ENCODE measurements at regions not wholly inside any gene's neighbourhood (a gene's known extent, or its start where the extent isn't known, plus 50 kb on each side); places are given as distances from the start of the nearest gene placed in this dataset.

GRCh38 chr16:59758848-59759247 lies 1024.7 kb upstream of the GOT2 start:
- TF ChIP-seq TCF12 (IDR thresholded peaks at IDR 0.05; ENCODE audit: low read depth) (no peak), EGR1 (IDR thresholded peaks at IDR 0.05) (no peak), FOXM1 (IDR thresholded peaks at IDR 0.05; ENCODE audit: borderline replicate concordance, low read depth) (no peak), CREB1 (IDR thresholded peaks at IDR 0.05; ENCODE audit: low read depth) (no peak), EP300 (IDR thresholded peaks at IDR 0.05; ENCODE audit: borderline replicate concordance) (no peak), RAD21 (IDR thresholded peaks at IDR 0.05; ENCODE audit: low read depth) (no peak), NFIC (IDR thresholded peaks at IDR 0.05) (no peak), YY1 (IDR thresholded peaks at IDR 0.05; ENCODE audit: low read depth) (no peak), TAF1 (IDR thresholded peaks at IDR 0.05; ENCODE audit: low read depth) (no peak), ZBTB7A (IDR thresholded peaks at IDR 0.05; ENCODE audit: low read depth) (no peak), TEAD4 (IDR thresholded peaks at IDR 0.05) (no peak), CEBPB (IDR thresholded peaks at IDR 0.05) (no peak)
- TF ChIP-seq, protein P1, sequence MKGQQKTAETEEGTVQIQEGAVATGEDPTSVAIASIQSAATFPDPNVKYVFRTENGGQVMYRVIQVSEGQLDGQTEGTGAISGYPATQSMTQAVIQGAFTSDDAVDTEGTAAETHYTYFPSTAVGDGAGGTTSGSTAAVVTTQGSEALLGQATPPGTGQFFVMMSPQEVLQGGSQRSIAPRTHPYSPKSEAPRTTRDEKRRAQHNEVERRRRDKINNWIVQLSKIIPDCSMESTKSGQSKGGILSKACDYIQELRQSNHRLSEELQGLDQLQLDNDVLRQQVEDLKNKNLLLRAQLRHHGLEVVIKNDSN (IDR thresholded peaks at IDR 0.05), result no peak
- TF ChIP-seq, protein P2, sequence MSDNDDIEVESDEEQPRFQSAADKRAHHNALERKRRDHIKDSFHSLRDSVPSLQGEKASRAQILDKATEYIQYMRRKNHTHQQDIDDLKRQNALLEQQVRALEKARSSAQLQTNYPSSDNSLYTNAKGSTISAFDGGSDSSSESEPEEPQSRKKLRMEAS (IDR thresholded peaks at IDR 0.05), result no peak
- TF ChIP-seq, protein P3, sequence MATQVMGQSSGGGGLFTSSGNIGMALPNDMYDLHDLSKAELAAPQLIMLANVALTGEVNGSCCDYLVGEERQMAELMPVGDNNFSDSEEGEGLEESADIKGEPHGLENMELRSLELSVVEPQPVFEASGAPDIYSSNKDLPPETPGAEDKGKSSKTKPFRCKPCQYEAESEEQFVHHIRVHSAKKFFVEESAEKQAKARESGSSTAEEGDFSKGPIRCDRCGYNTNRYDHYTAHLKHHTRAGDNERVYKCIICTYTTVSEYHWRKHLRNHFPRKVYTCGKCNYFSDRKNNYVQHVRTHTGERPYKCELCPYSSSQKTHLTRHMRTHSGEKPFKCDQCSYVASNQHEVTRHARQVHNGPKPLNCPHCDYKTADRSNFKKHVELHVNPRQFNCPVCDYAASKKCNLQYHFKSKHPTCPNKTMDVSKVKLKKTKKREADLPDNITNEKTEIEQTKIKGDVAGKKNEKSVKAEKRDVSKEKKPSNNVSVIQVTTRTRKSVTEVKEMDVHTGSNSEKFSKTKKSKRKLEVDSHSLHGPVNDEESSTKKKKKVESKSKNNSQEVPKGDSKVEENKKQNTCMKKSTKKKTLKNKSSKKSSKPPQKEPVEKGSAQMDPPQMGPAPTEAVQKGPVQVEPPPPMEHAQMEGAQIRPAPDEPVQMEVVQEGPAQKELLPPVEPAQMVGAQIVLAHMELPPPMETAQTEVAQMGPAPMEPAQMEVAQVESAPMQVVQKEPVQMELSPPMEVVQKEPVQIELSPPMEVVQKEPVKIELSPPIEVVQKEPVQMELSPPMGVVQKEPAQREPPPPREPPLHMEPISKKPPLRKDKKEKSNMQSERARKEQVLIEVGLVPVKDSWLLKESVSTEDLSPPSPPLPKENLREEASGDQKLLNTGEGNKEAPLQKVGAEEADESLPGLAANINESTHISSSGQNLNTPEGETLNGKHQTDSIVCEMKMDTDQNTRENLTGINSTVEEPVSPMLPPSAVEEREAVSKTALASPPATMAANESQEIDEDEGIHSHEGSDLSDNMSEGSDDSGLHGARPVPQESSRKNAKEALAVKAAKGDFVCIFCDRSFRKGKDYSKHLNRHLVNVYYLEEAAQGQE (IDR thresholded peaks at IDR 0.05; ENCODE audit: low read depth), result no peak

DNA sequence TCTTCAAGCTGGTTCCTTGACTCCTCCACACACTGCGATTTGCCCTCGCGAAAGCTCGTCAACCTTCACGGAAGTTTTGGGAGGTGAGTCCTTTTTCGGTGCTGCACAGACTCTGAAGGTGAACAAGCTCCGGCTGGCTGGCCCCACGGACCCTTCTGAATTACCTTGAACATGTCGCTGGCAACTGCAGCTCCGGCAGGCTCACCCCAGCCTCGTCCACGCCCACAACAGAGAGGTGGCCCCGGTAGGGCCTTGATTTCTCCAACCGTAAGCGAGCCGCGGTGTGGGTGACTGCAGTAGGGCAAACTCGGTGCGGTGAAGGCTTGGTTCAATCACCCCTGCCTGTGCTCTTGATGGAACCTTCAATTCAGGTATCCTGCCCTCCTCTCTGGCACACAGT lies 1020.7 kb upstream of the GOT2 start:
- TF ChIP-seq CEBPB (IDR thresholded peaks at IDR 0.05) (no peak), FOXM1 (IDR thresholded peaks at IDR 0.05; ENCODE audit: borderline replicate concordance, low read depth) (no peak), TCF12 (IDR thresholded peaks at IDR 0.05; ENCODE audit: low read depth) (no peak), RAD21 (IDR thresholded peaks at IDR 0.05; ENCODE audit: low read depth) (no peak), TEAD4 (IDR thresholded peaks at IDR 0.05) (no peak), TAF1 (IDR thresholded peaks at IDR 0.05; ENCODE audit: low read depth) (no peak), EP300 (IDR thresholded peaks at IDR 0.05; ENCODE audit: borderline replicate concordance) (no peak), EGR1 (IDR thresholded peaks at IDR 0.05) (no peak), CREB1 (IDR thresholded peaks at IDR 0.05; ENCODE audit: low read depth) (no peak), ZBTB7A (IDR thresholded peaks at IDR 0.05; ENCODE audit: low read depth) (no peak), YY1 (IDR thresholded peaks at IDR 0.05; ENCODE audit: low read depth) (no peak), NFIC (IDR thresholded peaks at IDR 0.05) (no peak)
- TF ChIP-seq, protein P3 (IDR thresholded peaks at IDR 0.05; ENCODE audit: low read depth), result no peak
- TF ChIP-seq, protein P2 (IDR thresholded peaks at IDR 0.05), result no peak
- TF ChIP-seq, protein P1 (IDR thresholded peaks at IDR 0.05), result no peak

DNA sequence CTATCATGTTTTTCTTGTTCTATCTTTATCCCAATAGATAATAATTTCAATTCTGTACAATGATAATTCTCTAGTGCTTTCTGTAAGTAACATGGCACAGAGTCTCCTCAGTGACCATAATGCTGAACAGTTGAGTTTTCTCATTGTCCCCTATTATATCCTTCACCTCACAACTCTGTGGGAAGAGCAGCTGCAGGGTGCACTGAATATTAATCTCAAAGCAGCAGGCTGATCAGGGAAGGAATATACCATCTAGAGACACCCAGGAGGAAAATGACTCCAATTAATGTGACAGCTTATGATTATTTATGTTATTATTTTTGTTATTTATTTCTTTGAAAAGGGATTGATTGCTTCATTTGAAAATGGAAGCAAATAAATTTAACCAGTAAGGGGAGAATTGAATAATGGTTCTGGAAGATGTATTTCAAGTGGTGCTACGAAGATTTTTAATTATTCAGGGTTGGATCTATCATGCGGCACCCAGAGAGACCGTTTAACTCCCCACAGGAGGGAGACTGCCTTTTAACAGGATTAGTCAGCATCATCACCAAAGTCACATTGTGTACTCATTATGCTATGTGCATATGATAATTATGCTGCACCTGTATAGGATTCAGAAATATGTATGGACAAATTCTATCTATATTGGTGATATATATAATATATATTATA lies 1015.7 kb upstream of the GOT2 start:
- no peak for TF ChIP-seq TEAD4 (IDR thresholded peaks at IDR 0.05)
- TF ChIP-seq RAD21 (IDR thresholded peaks at IDR 0.05; ENCODE audit: low read depth), result no peak
- no peak for TF ChIP-seq EGR1 (IDR thresholded peaks at IDR 0.05)
- no peak for TF ChIP-seq TCF12 (IDR thresholded peaks at IDR 0.05; ENCODE audit: low read depth)
- TF ChIP-seq TAF1 (IDR thresholded peaks at IDR 0.05; ENCODE audit: low read depth), result no peak
- TF ChIP-seq CEBPB (IDR thresholded peaks at IDR 0.05), result no peak
- TF ChIP-seq NFIC (IDR thresholded peaks at IDR 0.05), result no peak
- TF ChIP-seq FOXM1 (IDR thresholded peaks at IDR 0.05; ENCODE audit: borderline replicate concordance, low read depth), result no peak
- TF ChIP-seq YY1 (IDR thresholded peaks at IDR 0.05; ENCODE audit: low read depth), result no peak
- TF ChIP-seq, protein P2 (IDR thresholded peaks at IDR 0.05), result no peak
- no peak for TF ChIP-seq EP300 (IDR thresholded peaks at IDR 0.05; ENCODE audit: borderline replicate concordance)
- TF ChIP-seq, protein P1 (IDR thresholded peaks at IDR 0.05), result no peak

- TF ChIP-seq ZBTB7A (IDR thresholded peaks at IDR 0.05; ENCODE audit: low read depth), result no peak
Observed at GRCh38 chr16:59748531-59748930, 1014.4 kb upstream of the GOT2 start.

DNA sequence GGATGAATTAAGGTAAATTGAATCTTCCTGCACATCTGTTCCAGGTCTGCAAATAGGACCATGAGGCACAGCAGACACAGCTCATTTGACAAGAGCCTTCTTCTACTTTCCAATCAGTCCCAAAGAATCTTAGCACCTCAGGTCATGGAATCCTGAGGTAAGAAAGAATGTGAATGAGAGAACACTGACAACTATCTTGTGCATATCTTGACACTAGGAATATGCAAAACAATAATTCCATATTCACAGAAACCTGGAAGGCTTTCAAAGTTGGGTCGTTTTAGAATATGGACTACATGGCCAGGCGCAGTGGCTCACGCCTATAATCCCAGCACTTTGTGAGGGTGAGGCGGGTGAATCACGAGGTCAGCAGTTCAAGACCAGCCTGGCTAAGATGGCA lies 1009.4 kb upstream of the GOT2 start:
- TF ChIP-seq, protein P2 (IDR thresholded peaks at IDR 0.05), result no peak
- no peak for TF ChIP-seq YY1 (IDR thresholded peaks at IDR 0.05; ENCODE audit: low read depth)
- TF ChIP-seq ZBTB7A (IDR thresholded peaks at IDR 0.05; ENCODE audit: low read depth), result no peak
- TF ChIP-seq FOXM1 (IDR thresholded peaks at IDR 0.05; ENCODE audit: borderline replicate concordance, low read depth), result no peak
- no peak for TF ChIP-seq TAF1 (IDR thresholded peaks at IDR 0.05; ENCODE audit: low read depth)
- TF ChIP-seq, protein P1 (IDR thresholded peaks at IDR 0.05), result no peak
- TF ChIP-seq EGR1 (IDR thresholded peaks at IDR 0.05), result no peak
- TF ChIP-seq CEBPB (IDR thresholded peaks at IDR 0.05), result no peak
- TF ChIP-seq, protein P3 (IDR thresholded peaks at IDR 0.05; ENCODE audit: low read depth), result no peak
- TF ChIP-seq RAD21 (IDR thresholded peaks at IDR 0.05; ENCODE audit: low read depth), result no peak
- no peak for TF ChIP-seq TEAD4 (IDR thresholded peaks at IDR 0.05)
- no peak for TF ChIP-seq CREB1 (IDR thresholded peaks at IDR 0.05; ENCODE audit: low read depth)
- TF ChIP-seq TCF12 (IDR thresholded peaks at IDR 0.05; ENCODE audit: low read depth), result no peak
- no peak for TF ChIP-seq NFIC (IDR thresholded peaks at IDR 0.05)
- no peak for TF ChIP-seq EP300 (IDR thresholded peaks at IDR 0.05; ENCODE audit: borderline replicate concordance)
